ENCODE measurements at regions not wholly inside any gene's neighbourhood (a gene's known extent, or its start where the extent isn't known, plus 50 kb on each side); places are given as distances from the start of the nearest gene placed in this dataset.

GRCh38 chr14:53668897-53669296 is 287.7 kb downstream of the BMP4 start:
- no peaks in the 10 kb centered on the region for H3K9me3 ChIP-seq (ENCODE audit: low read length)
- H3K4me2 ChIP-seq (ENCODE audit: low read length): no peak overlapping the region
- H3K27me3 ChIP-seq (ENCODE audit: insufficient read depth, low read length): no peaks in the 10 kb centered on the region
- no peak overlapping the region for H3K9ac ChIP-seq (ENCODE audit: low read length)
- no peaks in the 10 kb centered on the region for H3K4me1 ChIP-seq (ENCODE audit: insufficient read depth, low read length, severe bottlenecking)
- no peak overlapping the region for H3K27ac ChIP-seq (ENCODE audit: low read depth, low read length, poor library complexity, severe bottlenecking)
- no peaks in the 10 kb centered on the region for H3F3A ChIP-seq (ENCODE audit: insufficient read depth, low read length)
- H2AFZ ChIP-seq (ENCODE audit: low read length): no peak overlapping the region
- TF ChIP-seq CTCF (IDR thresholded peaks at IDR 0.05; ENCODE audit: low read length): no peak
- no peak for TF ChIP-seq EZH2 (IDR thresholded peaks at IDR 0.05; ENCODE audit: borderline replicate concordance, low read length)
- H3K79me2 ChIP-seq (ENCODE audit: insufficient read depth, low read length): no peaks in the 10 kb centered on the region
- no peaks in the 10 kb centered on the region for H3K36me3 ChIP-seq (ENCODE audit: insufficient read depth, low read length)
- no peaks in the 10 kb centered on the region for H3K9me2 ChIP-seq (ENCODE audit: low read depth, low read length)
- H4K20me1 ChIP-seq (ENCODE audit: insufficient read depth, low read length): no peaks in the 10 kb centered on the region
- H3K4me3 ChIP-seq (ENCODE audit: low read depth, low read length, poor library complexity, severe bottlenecking): no peak overlapping the region

GRCh38 chr14:53663709-53664108 is 292.9 kb downstream of the BMP4 start:
- Histone ChIP-seq H3K4me2 (ENCODE audit: low read length) (no peak overlapping the region), H3K4me1 (ENCODE audit: insufficient read depth, low read length, severe bottlenecking) (no peaks in the 10 kb centered on the region), H3K9me3 (ENCODE audit: low read length) (no peaks in the 10 kb centered on the region), H3K4me3 (ENCODE audit: low read depth, low read length, poor library complexity, severe bottlenecking) (no peak overlapping the region), H3K9ac (ENCODE audit: low read length) (no peak overlapping the region), H2AFZ (ENCODE audit: low read length) (no peak overlapping the region), H3K9me2 (ENCODE audit: low read depth, low read length) (no peaks in the 10 kb centered on the region), H3K27me3 (ENCODE audit: insufficient read depth, low read length) (no peaks in the 10 kb centered on the region), H3K27ac (ENCODE audit: low read depth, low read length, poor library complexity, severe bottlenecking) (no peak overlapping the region), H3F3A (ENCODE audit: insufficient read depth, low read length) (no peaks in the 10 kb centered on the region), H3K79me2 (ENCODE audit: insufficient read depth, low read length) (no peaks in the 10 kb centered on the region), H4K20me1 (ENCODE audit: insufficient read depth, low read length) (no peaks in the 10 kb centered on the region), H3K36me3 (ENCODE audit: insufficient read depth, low read length) (no peaks in the 10 kb centered on the region)
- TF ChIP-seq CTCF (IDR thresholded peaks at IDR 0.05; ENCODE audit: low read length): no peak
- no peak for TF ChIP-seq EZH2 (IDR thresholded peaks at IDR 0.05; ENCODE audit: borderline replicate concordance, low read length)

GRCh38 chr14:53655080-53655785 is 301.4 kb downstream of the BMP4 start:
- Histone ChIP-seq H3K27me3 (ENCODE audit: insufficient read depth, low read length) (no peaks in the 10 kb centered on the region), H2AFZ (ENCODE audit: low read length) (no peak overlapping the region), H3K9me3 (ENCODE audit: low read length) (no peaks in the 10 kb centered on the region), H3K9me2 (ENCODE audit: low read depth, low read length) (no peaks in the 10 kb centered on the region), H3K4me1 (ENCODE audit: insufficient read depth, low read length, severe bottlenecking) (no peaks in the 10 kb centered on the region), H4K20me1 (ENCODE audit: insufficient read depth, low read length) (no peaks in the 10 kb centered on the region), H3K4me3 (ENCODE audit: low read depth, low read length, poor library complexity, severe bottlenecking) (no peak overlapping the region), H3K9ac (ENCODE audit: low read length) (no peak overlapping the region), H3K27ac (ENCODE audit: low read depth, low read length, poor library complexity, severe bottlenecking) (no peak overlapping the region), H3K4me2 (ENCODE audit: low read length) (no peak overlapping the region), H3K36me3 (ENCODE audit: insufficient read depth, low read length) (no peaks in the 10 kb centered on the region), H3F3A (ENCODE audit: insufficient read depth, low read length) (no peaks in the 10 kb centered on the region), H3K79me2 (ENCODE audit: insufficient read depth, low read length) (no peaks in the 10 kb centered on the region)
- no peak for TF ChIP-seq EZH2 (IDR thresholded peaks at IDR 0.05; ENCODE audit: borderline replicate concordance, low read length)
- TF ChIP-seq CTCF (IDR thresholded peaks at IDR 0.05; ENCODE audit: low read length): no peak
